ENCODE measurements at regions not wholly inside any gene's neighbourhood (a gene's known extent, or its start where the extent isn't known, plus 50 kb on each side); places are given as distances from the start of the nearest gene placed in this dataset.

- H3K36me3 ChIP-seq (ENCODE audit: control insufficient read depth in 2 of 2, extremely low read depth in 1 of 2, insufficient read depth in 2 of 2, low read length in 2 of 2) = no peaks in the 10 kb centered on the region
- TF ChIP-seq MAX (IDR thresholded peaks at IDR 0.05; ENCODE audit: insufficient read depth, insufficient read length) (no peak), CTCF (IDR thresholded peaks at IDR 0.05; ENCODE audit: extremely low read depth in 1 of 2, insufficient read depth in 1 of 2, low read depth in 1 of 2, low read length in 2 of 2) (no peak)
- H3K4me3 ChIP-seq (replicated peaks in 1 of 3; ENCODE audit: insufficient read depth in 1 of 3, low read depth in 1 of 3, low read length in 3 of 3) = no peak overlapping the region
- no peak overlapping the region for H3K4me2 ChIP-seq (ENCODE audit: insufficient read depth, low read length)
- POLR2A ChIA-PET = no interaction called here
- H2AFZ ChIP-seq (ENCODE audit: low read depth, low read length) = no peak overlapping the region
- no peaks in the 10 kb centered on the region for H3K9me3 ChIP-seq (replicated peaks; ENCODE audit: control insufficient read depth, insufficient read depth, low read length)
- FAIRE-seq (no peak), DNase-seq (ENCODE audit: low read depth, low spot score) (no peak)
- H3K27ac ChIP-seq (ENCODE audit: insufficient read depth, low read depth, low read length) = no peak overlapping the region
- H3K27me3 ChIP-seq (ENCODE audit: control insufficient read depth in 2 of 2, insufficient read depth in 2 of 2, low read length in 2 of 2) = peaks cover 2 to 5% of the 10 kb centered on the region in 2 experiments
- intact Hi-C loops (cut with micrococcal nuclease) (no loop called here), dilution Hi-C loops (cut with MboI; ENCODE audit: extremely low pct_ligation_motif_present, low sequenced_read_pairs) (no loop called here)
- no peaks in the 10 kb centered on the region for H4K20me1 ChIP-seq (replicated peaks; ENCODE audit: control insufficient read depth, extremely low read depth, insufficient read depth, low read length)
- H3K9me1 ChIP-seq (replicated peaks; ENCODE audit: control insufficient read depth, extremely low read depth, insufficient read depth, low read length) = no peaks in the 10 kb centered on the region
- CTCF ChIA-PET = interaction anchor here (2.7 kb wide), 1 partner anchor 179 kb away, joined by 15 read pairs; no protein-coding TSS in a partner anchor
- H3K79me2 ChIP-seq (ENCODE audit: control insufficient read depth, insufficient read depth, low read length) = no peaks in the 10 kb centered on the region
- peaks cover 29% of the 10 kb centered on the region for H3K4me1 ChIP-seq (ENCODE audit: control insufficient read depth, extremely low read depth, insufficient read depth, low read length)
- H3K9ac ChIP-seq (replicated peaks; ENCODE audit: extremely low read depth, insufficient read depth, low read length) = no peak overlapping the region
- no TSS peak for BruUV-seq (replicated peaks)
Observed at GRCh38 chr16:86338403-86339115, 171.8 kb upstream of the FOXF1 start.

GRCh38 chr16:86342161-86342834 lies 168.0 kb upstream of the FOXF1 start:
- CTCF ChIA-PET = interaction anchor here (0.7 to 5.3 kb wide), 11 partner anchors 10 to 175 kb away, joined by 3 to 58 read pairs (median 4); partner anchors contain the start of gene FOXF1

More at GRCh38 chr16:86342161-86342834, 168.0 kb upstream of the FOXF1 start:
- peak overlapping the region; percentile 88 for H3K27ac ChIP-seq (ENCODE audit: insufficient read depth, low read depth, low read length)
- H4K20me1 ChIP-seq (replicated peaks; ENCODE audit: control insufficient read depth, extremely low read depth, insufficient read depth, low read length) = no peaks in the 10 kb centered on the region
- dilution Hi-C loops (cut with MboI; ENCODE audit: extremely low pct_ligation_motif_present, low sequenced_read_pairs) = no loop called here
- FAIRE-seq (no peak), DNase-seq (ENCODE audit: low read depth, low spot score) (no peak)
- no peaks in the 10 kb centered on the region for H3K9me3 ChIP-seq (replicated peaks; ENCODE audit: control insufficient read depth, insufficient read depth, low read length)
- no peak overlapping the region for H2AFZ ChIP-seq (ENCODE audit: low read depth, low read length)
- H3K36me3 ChIP-seq (ENCODE audit: control insufficient read depth in 2 of 2, extremely low read depth in 1 of 2, insufficient read depth in 2 of 2, low read length in 2 of 2) = no peaks in the 10 kb centered on the region
- H3K9me1 ChIP-seq (replicated peaks; ENCODE audit: control insufficient read depth, extremely low read depth, insufficient read depth, low read length) = no peaks in the 10 kb centered on the region
- H3K79me2 ChIP-seq (ENCODE audit: control insufficient read depth, insufficient read depth, low read length) = no peaks in the 10 kb centered on the region
- H3K27me3 ChIP-seq (ENCODE audit: control insufficient read depth in 2 of 2, insufficient read depth in 2 of 2, low read length in 2 of 2) = no peaks in the 10 kb centered on the region
- no peak overlapping the region for H3K4me2 ChIP-seq (ENCODE audit: insufficient read depth, low read length)
- no peak overlapping the region for H3K4me3 ChIP-seq (replicated peaks in 1 of 3; ENCODE audit: insufficient read depth in 1 of 3, low read depth in 1 of 3, low read length in 3 of 3)
- intact Hi-C loops (cut with micrococcal nuclease) = loop anchor here (5.0 kb wide), 2 partner anchors 90 to 270 kb away; no protein-coding TSS in a partner anchor
- POLR2A ChIA-PET = interaction anchor here (0.5 to 1.0 kb wide), 2 partner anchors 73 to 1052 kb away, joined by 3 to 4 read pairs; no protein-coding TSS in a partner anchor
- H3K4me1 ChIP-seq (ENCODE audit: control insufficient read depth, extremely low read depth, insufficient read depth, low read length) = peaks cover 43% of the 10 kb centered on the region
- TF ChIP-seq FOS (IDR thresholded peaks at IDR 0.05; ENCODE audit: borderline replicate concordance, insufficient read depth, low read length) = no peak
- no peak for TF ChIP-seq EZH2 (IDR thresholded peaks at IDR 0.05; ENCODE audit: borderline replicate concordance, low read depth, low read length, severe bottlenecking)
- TF ChIP-seq POLR2AphosphoS5 (IDR thresholded peaks at IDR 0.05; ENCODE audit: insufficient read depth, low read depth, low read length) = no peak
- TF ChIP-seq JUN (IDR thresholded peaks at IDR 0.05; ENCODE audit: borderline replicate concordance, insufficient read depth, insufficient read length, low read depth) = no peak
- TF ChIP-seq CTCF (IDR thresholded peaks at IDR 0.05; ENCODE audit: extremely low read depth in 1 of 2, insufficient read depth in 1 of 2, low read depth in 1 of 2, low read length in 2 of 2) = no peak
- TF ChIP-seq GATA2 (IDR thresholded peaks at IDR 0.05; ENCODE audit: insufficient read depth, insufficient read length, low read depth, low read length) = no peak
- no peak for TF ChIP-seq MYC (IDR thresholded peaks at IDR 0.05; ENCODE audit: low read depth, low read length)
- TF ChIP-seq MAX (IDR thresholded peaks at IDR 0.05; ENCODE audit: insufficient read depth, insufficient read length) = no peak
- no peak for TF ChIP-seq POLR2A (IDR thresholded peaks at IDR 0.05; ENCODE audit: low read depth, low read length)
- no peak overlapping the region for H3K9ac ChIP-seq (replicated peaks; ENCODE audit: extremely low read depth, insufficient read depth, low read length)
- BruUV-seq (replicated peaks) = no TSS peak

Data from endothelial cell of umbilical vein (primary cell).